LNCAP (cell line): ENCODE measurements at regions not wholly inside any gene's neighbourhood (a gene's known extent, or its start where the extent isn't known, plus 50 kb on each side); places are given as distances from the start of the nearest gene placed in this dataset.

Experiments
- TF ChIP-seq, protein P1 (sequence below): fragments of 450-650 bp; IDR thresholded peaks from 2 replicates; pipeline ENCODE4 v1.5.1; 2017; ENCODE audit warnings: mild to moderate bottlenecking

DNA sequence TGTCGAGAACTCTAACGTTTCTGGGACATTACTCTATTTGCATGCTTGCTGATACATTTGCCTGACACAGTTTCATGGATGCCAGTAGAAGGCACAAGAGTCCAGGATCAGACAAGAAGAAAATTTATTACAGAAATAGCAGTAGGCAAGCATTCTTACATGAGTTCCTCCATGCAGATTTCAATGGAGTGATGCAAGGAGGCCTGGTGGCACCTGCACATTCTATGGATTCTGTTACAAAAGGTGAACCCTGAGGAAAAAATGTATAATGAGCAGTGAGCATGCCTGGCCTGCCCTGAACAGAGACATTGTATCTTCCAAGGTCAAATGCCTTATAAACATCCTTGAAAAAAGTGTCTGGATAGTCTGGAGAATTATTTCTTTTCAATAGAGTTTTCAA lies 142.9 kb downstream of the DSEL start:
- TF ChIP-seq, protein P1, sequence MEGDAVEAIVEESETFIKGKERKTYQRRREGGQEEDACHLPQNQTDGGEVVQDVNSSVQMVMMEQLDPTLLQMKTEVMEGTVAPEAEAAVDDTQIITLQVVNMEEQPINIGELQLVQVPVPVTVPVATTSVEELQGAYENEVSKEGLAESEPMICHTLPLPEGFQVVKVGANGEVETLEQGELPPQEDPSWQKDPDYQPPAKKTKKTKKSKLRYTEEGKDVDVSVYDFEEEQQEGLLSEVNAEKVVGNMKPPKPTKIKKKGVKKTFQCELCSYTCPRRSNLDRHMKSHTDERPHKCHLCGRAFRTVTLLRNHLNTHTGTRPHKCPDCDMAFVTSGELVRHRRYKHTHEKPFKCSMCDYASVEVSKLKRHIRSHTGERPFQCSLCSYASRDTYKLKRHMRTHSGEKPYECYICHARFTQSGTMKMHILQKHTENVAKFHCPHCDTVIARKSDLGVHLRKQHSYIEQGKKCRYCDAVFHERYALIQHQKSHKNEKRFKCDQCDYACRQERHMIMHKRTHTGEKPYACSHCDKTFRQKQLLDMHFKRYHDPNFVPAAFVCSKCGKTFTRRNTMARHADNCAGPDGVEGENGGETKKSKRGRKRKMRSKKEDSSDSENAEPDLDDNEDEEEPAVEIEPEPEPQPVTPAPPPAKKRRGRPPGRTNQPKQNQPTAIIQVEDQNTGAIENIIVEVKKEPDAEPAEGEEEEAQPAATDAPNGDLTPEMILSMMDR, result no peak

DNA sequence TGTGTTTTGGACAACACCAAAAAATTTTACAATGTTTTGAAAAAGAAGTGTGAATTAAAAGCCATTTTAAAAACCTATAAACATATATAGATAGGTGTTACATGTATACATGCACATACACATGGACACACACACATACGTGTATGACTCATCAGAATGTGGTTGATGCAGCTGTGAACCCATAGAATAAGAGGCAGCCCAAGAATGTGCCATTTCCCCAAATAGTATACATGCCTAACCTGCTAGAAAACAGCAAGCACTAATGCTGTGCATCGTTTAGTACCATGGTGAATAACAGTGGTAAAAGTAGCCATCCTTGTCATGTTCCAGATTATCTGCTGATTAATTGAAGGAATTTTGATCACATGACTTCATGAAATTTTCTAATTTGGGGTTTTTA lies 149.0 kb downstream of the DSEL start:
- TF ChIP-seq, protein P1, result no peak

DNA sequence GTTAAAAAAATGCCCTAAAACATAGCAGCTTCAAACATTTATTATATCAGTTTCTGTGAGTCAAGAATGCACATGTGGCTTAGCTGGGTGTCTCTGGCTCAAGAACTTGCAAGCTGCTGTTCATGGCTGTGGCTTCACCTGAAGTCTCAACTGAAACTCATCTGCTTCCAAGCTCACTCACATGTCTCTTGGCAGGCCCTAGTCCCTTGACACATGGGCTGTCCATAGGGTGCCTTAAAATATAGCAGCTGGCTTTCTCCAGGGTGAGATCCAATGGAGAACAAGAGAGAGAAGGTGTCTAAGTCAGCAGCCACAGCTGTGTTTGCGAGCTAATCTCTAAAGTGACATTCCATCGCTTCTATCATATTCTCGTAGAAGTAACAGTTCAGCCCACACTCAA lies 152.8 kb downstream of the DSEL start:
- TF ChIP-seq, protein P1, result no peak

DNA sequence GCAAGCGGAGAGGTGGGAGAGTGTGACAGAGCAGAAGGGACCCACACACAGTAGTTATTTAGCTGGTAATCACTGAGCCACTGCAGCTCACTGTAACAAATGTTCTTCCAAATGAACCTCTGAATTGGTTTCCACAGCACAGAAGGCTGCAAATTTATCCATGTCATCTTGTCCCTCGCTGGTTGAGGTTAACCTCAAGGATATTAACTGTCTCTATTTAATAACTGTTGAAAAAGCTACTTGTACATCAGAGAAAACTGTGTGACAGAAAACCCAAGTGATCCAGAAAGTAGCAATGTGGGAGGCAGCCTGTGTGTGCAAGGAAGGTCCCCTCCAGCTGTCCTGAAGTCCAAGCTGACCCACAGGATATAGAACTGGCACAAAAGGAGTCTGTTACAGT lies 153.6 kb downstream of the DSEL start:
- TF ChIP-seq, protein P1, result no peak

DNA sequence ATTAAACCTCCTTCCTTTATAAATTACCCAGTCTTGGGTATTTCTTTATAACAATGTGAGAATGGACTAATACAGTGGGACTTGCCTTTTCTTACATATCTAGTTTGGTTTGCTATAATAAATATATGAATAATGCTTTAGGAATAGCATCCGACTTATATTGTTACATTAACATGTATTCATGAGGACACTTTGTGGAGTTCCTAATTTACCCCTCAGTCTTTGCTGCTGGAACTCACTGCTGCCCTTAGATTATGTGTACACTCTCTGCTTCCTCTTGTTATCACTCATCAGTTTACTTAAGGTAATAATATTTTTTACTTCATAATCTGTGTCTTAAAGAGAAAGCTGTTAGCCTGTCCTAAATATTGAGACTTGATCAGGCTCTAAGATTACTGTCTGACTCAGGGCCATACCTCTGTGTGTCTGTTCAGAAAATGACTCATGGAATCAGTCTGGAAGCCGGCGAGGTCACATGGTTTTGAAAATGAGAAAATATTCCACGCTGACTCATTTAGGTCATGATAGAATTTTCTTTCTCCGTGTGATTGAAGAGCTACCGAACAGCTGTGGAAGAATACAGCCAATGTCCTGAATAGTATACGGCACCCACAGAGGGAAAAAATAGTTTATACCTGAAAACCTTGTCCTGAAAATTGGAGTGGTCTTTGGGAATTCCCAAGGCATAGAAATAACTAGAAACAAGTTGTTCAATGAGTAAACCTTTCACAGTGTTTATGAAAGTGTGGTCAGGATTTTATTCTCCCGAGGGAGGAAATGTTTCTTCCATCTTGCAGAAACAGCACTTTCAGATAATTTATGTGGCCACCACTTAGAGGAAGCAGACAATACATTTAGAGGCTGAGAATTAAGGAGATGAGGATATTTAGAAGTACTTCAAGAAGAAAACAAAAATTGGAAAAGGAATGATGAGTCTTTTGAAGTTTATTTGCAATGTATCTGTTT lies 156.4 kb downstream of the DSEL start:
- TF ChIP-seq, protein P1, result no peak

DNA sequence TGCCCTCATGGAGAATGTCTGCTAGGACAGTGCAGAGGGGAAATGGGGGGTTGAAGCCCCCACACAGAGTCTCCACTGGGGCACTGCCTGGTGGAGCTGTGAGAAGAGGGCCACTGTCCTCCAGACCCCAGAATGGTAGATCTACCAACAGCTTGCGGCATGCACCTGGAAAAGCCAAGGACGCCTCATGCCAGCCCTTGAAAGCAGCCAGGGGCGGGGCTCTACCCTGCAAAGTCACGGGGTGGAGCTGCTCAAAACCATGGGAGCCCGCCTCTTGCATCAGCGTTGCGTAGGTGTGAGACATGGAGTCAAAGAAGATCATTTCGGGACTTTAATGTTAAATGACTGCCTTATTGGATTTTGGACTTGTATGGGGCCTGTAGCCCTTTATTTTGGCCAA lies 157.6 kb downstream of the DSEL start:
- TF ChIP-seq, protein P1, result no peak

DNA sequence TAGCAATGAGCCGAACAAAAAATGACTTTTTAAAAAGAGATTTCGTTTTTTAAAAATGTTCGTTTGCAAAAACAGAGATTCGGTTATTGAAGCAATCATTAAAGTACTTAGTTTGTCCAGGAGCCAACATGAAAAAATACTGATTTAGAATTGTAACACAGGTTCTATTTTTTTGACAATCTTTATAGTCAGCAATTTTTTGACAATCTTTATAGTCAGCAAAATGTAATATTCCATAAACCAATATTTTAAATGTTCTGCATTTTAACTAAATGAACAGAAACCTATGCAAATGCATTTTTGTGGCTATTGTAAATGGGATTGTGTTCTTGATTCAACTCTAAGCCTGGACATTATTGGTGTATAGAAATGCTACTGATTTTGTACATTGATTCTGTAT lies 161.8 kb downstream of the DSEL start:
- TF ChIP-seq, protein P1, result no peak
